HuH-7 (cell line): ENCODE measurements at regions not wholly inside any gene's neighbourhood (a gene's known extent, or its start where the extent isn't known, plus 50 kb on each side); places are given as distances from the start of the nearest gene placed in this dataset.
"Not testable (repeated sequence)": the region's sequence is repeated elsewhere in the genome, so short reads cannot be mapped to it uniquely, and the experiment has no call there.

Source experiments
- DNase-seq: peaks from one replicate; pipeline ENCODE4 v3.0.0; 2011; ENCODE audit warnings: low spot score

DNA sequence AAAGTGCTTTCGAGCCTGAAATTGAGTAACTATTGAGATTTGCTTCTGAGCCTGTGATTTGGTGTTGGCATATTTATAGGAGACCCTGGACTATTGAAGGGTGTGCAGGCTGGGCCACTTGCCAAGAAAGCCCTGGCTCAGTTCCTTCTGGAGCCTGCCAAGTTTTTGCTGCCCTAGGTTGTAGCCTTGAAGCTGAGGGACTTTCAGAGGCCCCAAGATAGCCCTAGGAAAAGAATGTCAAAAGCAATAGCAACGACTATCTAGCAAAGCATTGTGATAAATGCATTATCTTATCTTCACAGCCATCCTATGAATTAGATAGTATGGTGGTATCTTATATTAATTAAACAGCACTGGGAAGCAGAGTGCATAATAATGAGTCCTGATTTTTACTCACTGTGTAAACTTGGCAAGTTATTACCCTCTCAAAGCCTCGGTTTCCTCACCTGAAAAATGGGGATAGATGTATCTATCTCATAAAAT, 473.7 kb upstream of the PODXL start:
- DNase-seq: no peak

GRCh38 chr7:132029369-132030085, 473.1 kb upstream of the PODXL start:
- DNase-seq: no peak

DNA sequence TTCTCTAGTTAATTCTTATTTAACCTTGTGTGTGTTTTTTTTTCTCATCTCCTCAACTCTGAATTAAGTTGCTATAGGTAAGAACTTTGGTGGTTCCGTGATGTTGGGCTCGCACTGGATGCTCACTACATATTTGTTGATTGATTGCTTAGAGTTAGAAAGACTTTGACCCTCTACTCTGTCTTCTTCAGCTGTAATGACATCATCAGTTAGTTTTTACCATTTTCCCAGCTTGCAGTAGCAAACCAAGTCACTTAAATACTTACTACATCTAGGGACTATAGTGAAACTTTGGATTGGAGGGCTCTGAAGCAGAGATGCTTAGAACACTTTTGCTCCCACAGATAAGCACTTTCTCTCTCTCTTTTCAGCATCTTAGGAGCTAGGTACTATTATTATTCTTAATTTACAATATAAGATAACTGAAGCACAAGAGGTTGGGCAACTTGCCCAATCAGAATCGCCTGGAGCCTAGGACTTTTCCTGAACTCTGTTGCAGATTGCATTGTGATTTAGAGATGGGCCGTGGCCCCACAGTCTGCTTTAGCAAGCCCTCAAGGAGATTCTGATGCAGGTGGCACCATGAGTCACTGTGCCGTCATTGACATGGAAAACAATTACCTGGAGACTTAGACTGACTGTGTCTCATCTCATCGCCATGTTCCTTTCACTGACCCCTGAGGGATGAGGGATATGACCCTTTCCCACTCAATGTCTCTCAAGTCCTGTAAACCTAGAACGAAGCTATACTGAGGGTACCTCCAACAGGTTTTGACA, 471.9 kb upstream of the PODXL start:
- no peak for DNase-seq

- no peak for DNase-seq
Measured at GRCh38 chr7:132024290-132024689, 467.9 kb upstream of the PODXL start.

GRCh38 chr7:132023466-132023865, 467.0 kb upstream of the PODXL start:
- DNase-seq: no peak

- DNase-seq: no peak
Measured at GRCh38 chr7:132022188-132022587, 465.8 kb upstream of the PODXL start.

DNA sequence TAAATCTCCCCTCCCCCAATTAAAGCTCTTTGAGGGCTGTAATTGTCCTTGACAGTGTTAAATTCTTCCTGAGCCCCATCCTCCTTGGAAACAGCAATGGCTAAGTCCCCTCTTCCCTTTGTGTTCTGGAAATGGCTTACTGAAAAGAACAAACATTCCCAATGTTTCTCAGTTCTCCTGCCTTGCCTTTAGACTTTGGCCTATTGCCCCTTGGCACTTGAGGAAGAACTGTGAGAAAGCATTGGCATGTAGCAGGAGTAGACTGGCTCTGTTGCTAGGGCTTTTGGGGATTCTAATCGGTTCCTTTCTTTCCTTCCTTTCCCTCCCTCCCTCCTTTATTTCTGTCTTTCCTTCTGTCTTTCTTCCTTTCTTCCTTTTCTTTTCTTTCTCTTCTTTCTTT, 463.3 kb upstream of the PODXL start:
- DNase-seq: no peak

GRCh38 chr7:132009778-132010177, 453.4 kb upstream of the PODXL start:
- no peak for DNase-seq

DNA sequence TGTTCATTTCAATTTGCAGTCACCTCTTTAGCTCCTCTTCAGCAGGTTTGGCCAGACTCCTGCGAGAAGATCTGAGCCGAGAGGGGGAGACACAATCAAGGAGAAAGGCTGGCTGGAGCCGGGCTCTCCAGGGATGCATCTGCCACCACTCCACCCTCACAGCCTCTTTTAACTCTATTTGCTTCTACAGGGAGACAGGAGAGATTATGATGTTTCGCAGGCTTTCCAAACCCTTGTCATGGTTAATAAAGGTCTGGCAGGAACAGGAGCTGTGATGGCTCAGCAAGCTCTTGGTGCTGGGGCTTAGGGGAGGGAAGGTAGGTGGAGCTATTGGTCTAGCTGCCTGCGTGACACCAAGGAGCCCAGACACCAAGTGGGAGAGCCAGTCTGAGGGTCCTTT, 448.1 kb upstream of the PODXL start:
- DNase-seq: no peak

DNA sequence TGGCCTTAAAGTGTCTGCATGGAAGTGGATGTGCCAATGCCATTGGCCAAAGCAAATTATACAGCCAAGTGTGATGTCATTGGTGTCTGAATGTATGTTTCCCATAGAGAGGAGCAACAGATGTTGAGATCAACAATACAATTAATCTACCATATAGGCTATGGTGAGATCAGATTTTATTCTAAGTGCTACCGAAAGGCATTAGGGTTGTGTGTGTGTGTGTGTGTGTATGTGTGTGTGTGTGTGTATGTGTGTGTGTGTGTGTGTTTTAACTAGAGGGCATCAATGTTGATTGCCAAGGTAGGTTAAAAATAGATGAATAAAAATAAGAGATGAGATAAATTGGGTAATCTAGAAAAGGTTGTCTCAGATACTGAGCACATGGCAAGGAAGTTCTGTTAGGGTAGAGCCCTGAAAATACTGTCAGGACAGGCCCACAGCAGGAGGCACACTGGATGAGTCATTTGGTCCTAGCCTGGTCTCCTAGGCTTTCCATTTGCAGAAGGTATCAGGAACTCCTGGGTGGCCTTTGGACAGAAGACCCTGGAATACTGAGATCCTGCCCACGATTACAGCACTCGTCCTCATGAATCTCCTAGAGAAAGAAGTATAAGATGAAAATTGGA, 446.0 kb upstream of the PODXL start:
- no peak for DNase-seq

DNA sequence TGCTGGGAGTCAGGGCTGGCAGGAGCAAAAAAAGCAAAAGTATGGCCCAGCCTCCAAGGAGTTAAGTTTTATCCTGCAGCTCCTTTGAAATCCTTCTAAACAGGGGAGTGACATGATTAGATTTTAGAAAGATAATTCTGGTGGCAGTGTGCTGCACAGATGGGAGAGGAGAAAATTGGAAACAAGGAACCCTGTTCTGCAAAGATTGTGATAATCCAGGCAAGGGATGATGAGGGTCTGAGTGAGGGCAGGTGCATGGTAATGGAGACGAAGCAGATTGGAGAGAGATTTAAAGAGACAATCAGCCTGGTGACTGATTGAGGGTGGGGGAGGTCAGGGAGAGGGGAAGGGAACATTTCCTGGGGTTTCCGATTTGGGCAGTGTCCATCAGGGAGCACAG, 444.7 kb upstream of the PODXL start:
- DNase-seq: no peak

GRCh38 chr7:131999193-131999592, 442.8 kb upstream of the PODXL start:
- DNase-seq: no peak

- DNase-seq: no peak
Measured at GRCh38 chr7:131995324-131995723, 438.9 kb upstream of the PODXL start.

DNA sequence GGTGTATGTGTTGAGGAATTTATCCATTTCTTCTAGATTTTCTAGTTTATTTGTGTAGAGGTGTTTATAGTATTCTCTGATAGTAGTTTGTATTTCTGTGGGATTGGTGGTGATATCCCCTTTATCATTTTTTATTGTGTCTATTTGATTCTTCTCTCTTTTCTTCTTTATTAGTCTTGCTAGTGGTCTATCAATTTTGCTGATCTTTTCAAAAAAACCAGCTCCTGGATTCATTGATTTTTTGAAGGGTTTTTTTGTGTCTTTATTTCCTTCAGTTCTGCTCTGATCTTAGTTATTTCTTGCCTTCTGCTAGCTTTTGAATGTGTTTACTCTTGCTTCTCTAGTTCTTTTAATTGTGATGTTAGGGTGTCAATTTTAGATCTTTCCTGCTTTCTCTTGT, 424.6 kb upstream of the PODXL start:
- not testable (repeated sequence) for DNase-seq

DNA sequence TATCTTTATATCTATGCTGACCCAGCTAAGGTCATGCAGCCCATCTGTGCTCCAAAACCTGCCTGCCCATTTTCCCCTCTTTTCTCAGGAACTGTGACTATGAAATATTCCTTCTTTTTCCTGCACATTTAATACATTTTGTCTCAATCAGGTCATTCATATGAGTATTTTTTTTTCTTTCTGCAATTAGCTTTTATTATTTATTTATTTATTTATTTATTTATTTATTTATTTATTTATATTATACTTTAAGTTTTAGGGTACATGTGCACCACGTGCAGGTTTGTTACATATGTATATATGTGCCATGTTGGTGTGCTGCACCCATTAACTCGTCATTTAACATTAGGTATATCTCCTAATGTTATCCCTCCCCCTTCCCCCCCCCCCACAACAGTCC, 421.7 kb upstream of the PODXL start:
- DNase-seq: not testable (repeated sequence)

DNA sequence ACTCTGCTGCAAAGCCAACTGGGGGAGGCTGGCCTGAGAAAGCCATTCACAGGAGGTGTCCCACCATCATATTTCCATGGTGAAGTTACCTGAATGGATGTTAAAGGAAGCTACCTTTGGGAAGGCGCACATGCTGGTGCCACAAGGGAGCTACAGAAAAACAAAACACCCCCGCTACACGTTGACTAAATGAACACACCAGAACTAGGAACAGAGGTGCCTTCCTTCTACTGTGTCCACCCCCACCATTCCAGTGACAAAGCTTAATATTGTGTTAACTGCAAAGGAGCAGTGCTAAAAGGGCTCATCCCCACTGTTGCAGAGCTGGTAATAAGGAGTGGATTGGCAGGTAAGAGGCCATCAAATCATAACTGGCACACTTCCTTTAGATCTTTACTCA, 420.0 kb upstream of the PODXL start:
- DNase-seq: no peak

- no peak for DNase-seq
Measured at GRCh38 chr7:131974671-131975070, 418.2 kb upstream of the PODXL start.

DNA sequence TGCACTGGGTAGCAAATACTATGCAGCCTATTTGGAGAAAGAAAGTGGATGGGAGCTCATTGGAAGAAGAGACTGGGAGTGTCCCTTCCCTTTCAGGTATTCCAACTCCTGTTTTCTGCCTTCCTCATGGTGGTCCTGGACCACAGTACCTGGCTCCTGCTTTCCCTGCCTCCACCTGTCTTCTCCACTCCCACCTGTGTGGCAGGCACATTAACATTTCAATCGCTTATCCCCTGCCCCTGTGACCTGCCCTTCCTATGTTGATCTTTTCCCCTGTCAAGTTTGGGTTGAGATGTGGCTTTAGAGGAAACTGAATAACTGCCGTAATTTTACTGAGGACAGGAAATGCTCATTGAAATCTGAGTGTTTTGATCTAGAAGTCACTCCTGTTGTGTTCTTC, 415.8 kb upstream of the PODXL start:
- DNase-seq: no peak

- DNase-seq: no peak
Measured at GRCh38 chr7:131970602-131971001, 414.2 kb upstream of the PODXL start.

- DNase-seq: no peak
Measured at GRCh38 chr7:131969560-131969959, 413.1 kb upstream of the PODXL start.

DNA sequence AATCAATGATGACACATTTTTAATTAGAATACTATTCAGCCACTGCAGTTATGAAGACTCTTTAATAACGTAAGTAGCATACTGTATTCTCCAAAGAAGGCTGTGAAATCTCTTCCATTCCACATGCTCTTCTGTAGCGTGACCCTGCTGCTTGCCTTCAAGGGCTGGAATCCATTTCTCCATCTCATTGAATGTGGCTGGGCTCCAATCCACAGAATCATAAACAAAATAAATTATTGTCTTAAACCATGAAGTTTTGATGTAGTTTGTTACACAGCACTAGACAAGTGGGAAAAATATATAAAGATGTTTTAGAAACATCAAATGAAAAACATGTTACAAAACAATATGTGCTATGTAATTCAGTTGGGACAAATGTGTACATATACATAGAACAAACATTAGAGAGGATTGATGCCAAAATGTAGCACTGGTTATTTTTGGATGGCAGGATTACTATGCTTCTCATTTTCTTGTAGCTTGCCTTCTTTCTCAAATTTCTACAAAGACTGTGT, 410.8 kb upstream of the PODXL start:
- DNase-seq: no peak

GRCh38 chr7:131964203-131964602, 407.8 kb upstream of the PODXL start:
- no peak for DNase-seq
